ENCODE measurements at regions not wholly inside any gene's neighbourhood (a gene's known extent, or its start where the extent isn't known, plus 50 kb on each side); places are given as distances from the start of the nearest gene placed in this dataset.
"Not testable (repeated sequence)": the region's sequence is repeated elsewhere in the genome, so short reads cannot be mapped to it uniquely, and the experiment has no call there.

- no peak for DNase-seq
Measured at GRCh38 chrX:131595120-131595519, 51.2 kb downstream of the OR13H1 start.

- DNase-seq: no peak
Measured at GRCh38 chrX:131607792-131608369, 64.0 kb downstream of the OR13H1 start.

- DNase-seq: no peak
Measured at GRCh38 chrX:131609480-131609879, 65.6 kb downstream of the OR13H1 start.

GRCh38 chrX:131613260-131613659 is 69.4 kb downstream of the OR13H1 start:
- DNase-seq: no peak

- DNase-seq: no peak
Measured at GRCh38 chrX:131614241-131614640, 70.4 kb downstream of the OR13H1 start.

- no peak for DNase-seq
Measured at GRCh38 chrX:131617182-131617581, 73.3 kb downstream of the OR13H1 start.

GRCh38 chrX:131621650-131622049 is 77.8 kb downstream of the OR13H1 start:
- DNase-seq: no peak

GRCh38 chrX:131626681-131627296 is 82.9 kb downstream of the OR13H1 start:
- no peak for DNase-seq

GRCh38 chrX:131630534-131630933 is 86.7 kb downstream of the OR13H1 start:
- no peak for DNase-seq

- peak; percentile 54 for DNase-seq
Measured at GRCh38 chrX:131633285-131633917, 89.5 kb downstream of the OR13H1 start.

- no peak for DNase-seq
Measured at GRCh38 chrX:131634900-131635299, 91.0 kb downstream of the OR13H1 start.

- peak; percentile 27 for DNase-seq
Measured at GRCh38 chrX:131646106-131646505, 102.2 kb downstream of the OR13H1 start.

- DNase-seq: no peak
Measured at GRCh38 chrX:131649741-131650140, 105.9 kb downstream of the OR13H1 start.

GRCh38 chrX:131650637-131651410 is 107.0 kb downstream of the OR13H1 start:
- DNase-seq: no peak

GRCh38 chrX:131663726-131664125 is 119.9 kb downstream of the OR13H1 start:
- DNase-seq: not testable (repeated sequence)

- DNase-seq: peak; percentile 13
Measured at GRCh38 chrX:131671735-131672134, 127.9 kb downstream of the OR13H1 start.

- no peak for DNase-seq
Measured at GRCh38 chrX:131675596-131676194, 131.8 kb downstream of the OR13H1 start.

GRCh38 chrX:131677655-131678628 is 134.1 kb downstream of the OR13H1 start:
- peak; percentile 7 for DNase-seq

GRCh38 chrX:131682735-131683134 is 138.9 kb downstream of the OR13H1 start:
- not testable (repeated sequence) for DNase-seq

- no peak for DNase-seq
Measured at GRCh38 chrX:131693359-131693758, 149.5 kb downstream of the OR13H1 start.

GRCh38 chrX:131696989-131697388 is 153.1 kb downstream of the OR13H1 start:
- DNase-seq: not testable (repeated sequence)
